Activated naive CD4-positive, alpha-beta T cell treated with Interleukin-2 at 50 U/mL for 16 hours (primary cell): ENCODE measurements at regions not wholly inside any gene's neighbourhood (a gene's known extent, or its start where the extent isn't known, plus 50 kb on each side); places are given as distances from the start of the nearest gene placed in this dataset.

Source experiments
- DNase-seq: peaks from one replicate; pipeline ENCODE4 v3.0.0-alpha.2; 2020

GRCh38 chr12:92029902-92030586 lies 115.6 kb downstream of the BTG1 start:
- DNase-seq = no peak

GRCh38 chr12:92029136-92029535 lies 116.5 kb downstream of the BTG1 start:
- no peak for DNase-seq

GRCh38 chr12:92028441-92028709 lies 117.3 kb downstream of the BTG1 start:
- no peak for DNase-seq

- DNase-seq = no peak
Measured at GRCh38 chr12:92027701-92028440, 117.8 kb downstream of the BTG1 start.

DNA sequence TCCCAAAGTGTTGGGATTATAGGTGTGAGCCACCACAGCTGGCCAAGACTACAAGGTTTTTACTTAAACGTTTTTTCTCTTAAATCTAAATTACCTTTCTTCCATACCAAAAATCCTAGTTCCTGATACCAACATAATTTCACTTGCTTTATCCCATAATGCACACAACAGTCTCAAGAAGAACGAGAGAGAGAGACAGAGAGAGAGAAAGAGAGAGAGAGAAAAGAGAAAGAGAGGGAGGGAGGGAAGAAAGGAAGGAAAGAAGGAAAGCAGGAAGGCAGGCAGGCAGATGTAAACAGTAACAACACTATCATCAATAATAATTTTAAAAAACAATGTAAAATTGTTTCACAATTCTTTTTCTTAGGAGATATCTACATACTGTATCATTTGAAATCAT lies 118.4 kb downstream of the BTG1 start:
- no peak for DNase-seq

DNA sequence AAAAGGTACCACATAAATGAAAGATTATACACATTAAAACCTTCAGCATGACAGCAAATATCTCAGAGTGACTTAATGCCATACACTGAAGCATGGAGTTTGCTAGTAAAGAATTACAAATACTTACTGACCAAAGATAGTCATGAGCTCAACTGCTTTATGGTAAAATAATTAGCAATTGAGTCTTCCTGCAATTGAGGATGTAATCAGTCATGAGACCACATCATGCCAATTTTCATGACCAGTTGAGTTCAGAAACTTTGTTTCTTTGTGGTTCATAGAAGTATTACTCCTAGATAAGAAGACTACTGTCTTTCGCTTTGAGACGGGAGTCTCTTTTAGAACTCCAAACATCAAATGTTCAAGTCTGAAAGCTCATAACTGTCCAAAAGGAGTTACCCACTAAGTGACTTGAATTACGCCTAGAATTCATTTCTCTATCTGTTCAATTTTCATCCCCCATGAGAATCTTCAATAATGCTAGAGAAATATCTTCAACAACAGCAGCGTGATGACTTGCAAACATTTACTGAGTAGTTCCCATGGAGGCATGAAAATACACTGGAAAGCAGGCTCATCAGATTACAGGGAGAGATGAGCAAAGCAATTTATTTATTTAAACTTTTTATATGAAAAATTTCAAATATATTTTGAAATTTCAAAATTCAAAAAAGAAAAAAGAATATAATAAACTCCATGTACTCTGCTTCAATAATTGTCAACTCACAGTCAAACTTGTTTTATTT lies 120.0 kb downstream of the BTG1 start:
- DNase-seq = no peak

- no peak for DNase-seq
Measured at GRCh38 chr12:92022093-92022492, 123.6 kb downstream of the BTG1 start.

- no peak for DNase-seq
Measured at GRCh38 chr12:92021666-92022035, 124.0 kb downstream of the BTG1 start.

- DNase-seq = no peak
Measured at GRCh38 chr12:92020983-92021665, 124.5 kb downstream of the BTG1 start.

GRCh38 chr12:92019491-92020277 lies 126.0 kb downstream of the BTG1 start:
- no peak for DNase-seq

DNA sequence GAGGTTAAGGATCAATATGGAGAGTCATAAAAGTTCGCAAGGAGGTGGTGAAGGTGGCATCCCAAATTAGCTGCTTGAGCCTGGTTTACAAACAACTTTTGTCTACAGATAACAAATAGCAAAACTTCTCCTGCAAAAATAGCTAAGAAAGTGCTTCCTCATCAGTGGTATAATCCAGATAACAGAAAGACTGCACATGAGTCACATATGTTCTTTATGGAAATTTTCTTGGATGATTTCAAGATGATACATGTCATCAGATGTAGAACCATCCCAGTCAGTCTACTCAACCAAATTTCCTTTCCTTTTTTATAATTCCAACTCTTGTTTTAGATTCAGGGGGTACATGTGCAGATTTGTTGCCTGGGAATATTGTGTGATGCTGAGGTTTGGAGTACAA lies 133.0 kb downstream of the BTG1 start:
- no peak for DNase-seq

- DNase-seq = no peak
Measured at GRCh38 chr12:92010853-92011701, 134.6 kb downstream of the BTG1 start.

- no peak for DNase-seq
Measured at GRCh38 chr12:92010368-92010767, 135.3 kb downstream of the BTG1 start.

GRCh38 chr12:92008345-92008744 lies 137.3 kb downstream of the BTG1 start:
- no peak for DNase-seq

DNA sequence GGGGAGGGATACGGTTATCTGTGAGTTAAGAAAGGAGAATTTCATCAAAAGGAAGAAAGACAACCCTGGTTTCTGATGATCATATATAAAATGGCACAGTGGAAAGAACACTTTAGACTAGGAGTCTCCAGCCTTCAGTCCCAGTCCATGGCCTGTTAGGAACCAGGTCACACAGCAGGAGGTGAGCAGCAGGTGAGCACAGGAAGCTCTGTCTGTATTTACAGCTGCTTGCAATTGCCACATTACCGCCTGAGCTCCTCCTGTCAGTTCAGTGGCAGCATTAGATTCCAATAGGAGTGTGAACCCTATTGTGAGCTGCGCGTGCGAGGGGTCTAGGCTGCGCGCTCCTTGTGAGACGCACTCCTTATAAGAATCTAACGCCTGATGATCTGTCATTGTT lies 137.9 kb downstream of the BTG1 start:
- no peak for DNase-seq

DNA sequence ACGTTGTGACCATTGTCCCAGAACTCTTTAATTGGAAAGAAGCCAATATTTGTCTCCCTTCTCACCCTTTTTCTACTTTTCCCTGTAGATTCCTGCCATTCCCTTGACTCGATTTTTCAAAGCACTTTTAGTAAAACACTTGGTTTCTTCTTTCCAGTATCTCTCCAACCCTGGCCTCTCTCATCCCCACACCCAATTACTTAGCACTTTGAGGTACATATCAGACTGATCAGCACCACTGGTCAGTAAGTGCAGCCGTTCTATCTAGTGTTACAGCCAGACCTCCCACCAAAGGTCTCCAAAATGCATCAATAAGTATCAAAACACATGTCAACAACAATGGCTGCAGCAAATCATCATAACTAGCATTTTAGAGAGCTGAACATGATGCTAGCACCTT lies 141.9 kb downstream of the BTG1 start:
- no peak for DNase-seq

- DNase-seq = no peak
Measured at GRCh38 chr12:92002673-92003382, 142.8 kb downstream of the BTG1 start.

- no peak for DNase-seq
Measured at GRCh38 chr12:92002195-92002649, 143.4 kb downstream of the BTG1 start.

DNA sequence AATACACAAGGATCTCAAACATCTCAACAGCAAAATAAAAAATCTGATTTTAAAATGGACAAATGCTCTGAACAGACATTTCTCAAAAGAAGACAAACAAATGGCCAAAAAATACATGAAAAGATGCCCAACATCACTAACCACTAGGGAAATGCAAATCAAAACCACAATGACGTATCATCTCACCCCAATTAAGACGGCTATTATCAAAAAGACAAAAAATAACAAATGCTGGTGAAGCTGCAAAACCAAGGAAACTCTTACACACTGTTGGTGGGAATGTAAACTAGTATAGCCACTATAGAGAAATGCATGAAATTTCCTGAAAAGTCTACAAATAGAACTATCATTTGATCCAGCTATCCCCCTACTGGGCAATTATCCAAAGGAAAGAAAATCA lies 145.0 kb downstream of the BTG1 start:
- DNase-seq = no peak

DNA sequence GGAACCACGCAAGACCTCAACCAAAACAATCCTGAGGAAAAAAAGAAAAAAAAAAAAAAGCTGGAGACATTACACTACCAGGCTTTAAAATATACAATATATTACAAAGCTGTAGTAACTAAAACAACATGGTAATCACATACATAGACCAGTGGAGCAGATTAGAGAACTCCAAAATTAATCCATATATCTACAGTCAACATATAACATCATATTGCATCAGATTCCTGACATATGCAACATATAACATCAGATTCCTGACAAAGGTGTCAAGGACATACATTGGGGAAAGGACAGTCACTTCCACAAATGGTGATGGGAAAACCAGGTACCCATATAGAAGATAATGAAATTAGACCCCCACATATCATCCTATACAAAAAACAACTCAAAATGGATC lies 145.8 kb downstream of the BTG1 start:
- no peak for DNase-seq

DNA sequence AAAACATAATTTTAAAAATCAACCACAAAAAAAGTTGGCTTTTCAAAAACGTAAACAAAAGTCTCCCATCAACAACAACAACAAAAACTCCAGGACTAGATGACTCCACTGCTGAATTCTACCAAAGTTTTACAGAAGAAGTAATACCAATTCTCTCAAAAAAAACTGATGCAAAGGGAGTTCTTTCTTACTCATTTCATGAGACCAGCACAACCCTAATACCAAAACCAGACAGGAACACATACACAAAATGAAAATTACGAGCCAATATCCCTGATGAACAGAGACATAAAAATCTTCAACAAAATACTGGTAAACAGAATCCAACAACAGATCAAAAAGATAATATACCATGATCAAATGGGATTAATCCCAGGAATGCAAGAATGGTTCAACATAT lies 147.3 kb downstream of the BTG1 start:
- DNase-seq = no peak
